ENCODE measurements at regions not wholly inside any gene's neighbourhood (a gene's known extent, or its start where the extent isn't known, plus 50 kb on each side); places are given as distances from the start of the nearest gene placed in this dataset.

DNA sequence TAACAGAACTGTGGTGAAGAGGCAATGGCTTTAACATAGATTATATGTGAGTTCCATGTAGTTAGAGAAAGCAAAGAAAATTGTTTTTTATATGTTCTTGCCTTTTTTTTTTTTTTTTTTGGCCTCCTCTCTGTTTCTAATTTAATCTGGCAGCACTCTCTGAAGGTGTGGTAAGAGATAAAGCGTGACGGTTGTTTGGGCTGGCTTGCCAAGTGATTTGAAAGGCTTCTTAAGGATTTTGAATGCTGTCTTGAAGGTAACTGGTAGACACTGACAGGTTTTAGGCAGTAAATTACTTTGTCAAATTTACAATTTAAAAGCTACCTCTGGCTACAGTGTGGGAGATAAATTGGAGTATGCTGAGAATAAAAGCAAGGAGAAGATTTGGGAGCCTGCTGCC lies 269.3 kb upstream of the HS3ST1 start (continued):
- TF ChIP-seq POLR2AphosphoS5 (IDR thresholded peaks at IDR 0.05; ENCODE audit: low read depth) (no peak), ZNF331 (CRISPR knock-in tag; IDR thresholded peaks at IDR 0.05; ENCODE audit: low read depth) (no peak), ZNF114 (CRISPR knock-in tag; IDR thresholded peaks at IDR 0.05) (no peak)
- TF ChIP-seq, protein P1, sequence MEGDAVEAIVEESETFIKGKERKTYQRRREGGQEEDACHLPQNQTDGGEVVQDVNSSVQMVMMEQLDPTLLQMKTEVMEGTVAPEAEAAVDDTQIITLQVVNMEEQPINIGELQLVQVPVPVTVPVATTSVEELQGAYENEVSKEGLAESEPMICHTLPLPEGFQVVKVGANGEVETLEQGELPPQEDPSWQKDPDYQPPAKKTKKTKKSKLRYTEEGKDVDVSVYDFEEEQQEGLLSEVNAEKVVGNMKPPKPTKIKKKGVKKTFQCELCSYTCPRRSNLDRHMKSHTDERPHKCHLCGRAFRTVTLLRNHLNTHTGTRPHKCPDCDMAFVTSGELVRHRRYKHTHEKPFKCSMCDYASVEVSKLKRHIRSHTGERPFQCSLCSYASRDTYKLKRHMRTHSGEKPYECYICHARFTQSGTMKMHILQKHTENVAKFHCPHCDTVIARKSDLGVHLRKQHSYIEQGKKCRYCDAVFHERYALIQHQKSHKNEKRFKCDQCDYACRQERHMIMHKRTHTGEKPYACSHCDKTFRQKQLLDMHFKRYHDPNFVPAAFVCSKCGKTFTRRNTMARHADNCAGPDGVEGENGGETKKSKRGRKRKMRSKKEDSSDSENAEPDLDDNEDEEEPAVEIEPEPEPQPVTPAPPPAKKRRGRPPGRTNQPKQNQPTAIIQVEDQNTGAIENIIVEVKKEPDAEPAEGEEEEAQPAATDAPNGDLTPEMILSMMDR (conservative IDR thresholded peaks at IDR 0.05; ENCODE audit: low read depth in 2 of 2), result no peak

DNA sequence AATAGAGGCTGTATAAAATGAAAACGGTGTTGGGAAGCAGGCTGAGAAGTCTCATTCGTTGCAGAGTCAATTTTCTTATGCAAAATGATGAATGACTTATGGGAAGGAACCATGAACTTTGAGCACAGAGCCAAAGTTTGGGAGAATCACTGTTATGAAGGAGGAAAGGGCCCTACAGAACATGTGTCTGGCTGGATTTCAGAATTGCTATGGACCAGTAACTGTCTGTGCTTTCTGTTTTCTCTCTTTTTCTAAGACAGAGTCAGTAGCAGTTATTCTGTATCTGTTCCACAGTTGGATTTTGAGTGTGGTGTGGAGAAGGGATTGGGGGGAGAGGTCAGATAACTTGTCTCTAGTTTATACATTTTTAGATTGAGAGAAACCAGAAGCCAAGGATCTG lies 265.0 kb upstream of the HS3ST1 start:
- TF ChIP-seq EZH2phosphoT487 (IDR thresholded peaks at IDR 0.05; ENCODE audit: unreplicated experiment) (no peak), EZH2 (IDR thresholded peaks at IDR 0.05; ENCODE audit: low read depth, unreplicated experiment) (no peak), POLR2AphosphoS5 (IDR thresholded peaks at IDR 0.05; ENCODE audit: low read depth) (no peak), STAT1 (IDR thresholded peaks at IDR 0.05; ENCODE audit: unreplicated experiment) (no peak), NANOG (IDR thresholded peaks at IDR 0.05; ENCODE audit: borderline replicate concordance) (no peak), ZNF331 (CRISPR knock-in tag; IDR thresholded peaks at IDR 0.05; ENCODE audit: low read depth) (no peak), JUNB (IDR thresholded peaks at IDR 0.05; ENCODE audit: unreplicated experiment) (no peak), CREB1 (CRISPR knock-in tag; IDR thresholded peaks at IDR 0.05; ENCODE audit: low read depth) (no peak), ZNF114 (CRISPR knock-in tag; IDR thresholded peaks at IDR 0.05) (no peak)
- TF ChIP-seq, protein P2, sequence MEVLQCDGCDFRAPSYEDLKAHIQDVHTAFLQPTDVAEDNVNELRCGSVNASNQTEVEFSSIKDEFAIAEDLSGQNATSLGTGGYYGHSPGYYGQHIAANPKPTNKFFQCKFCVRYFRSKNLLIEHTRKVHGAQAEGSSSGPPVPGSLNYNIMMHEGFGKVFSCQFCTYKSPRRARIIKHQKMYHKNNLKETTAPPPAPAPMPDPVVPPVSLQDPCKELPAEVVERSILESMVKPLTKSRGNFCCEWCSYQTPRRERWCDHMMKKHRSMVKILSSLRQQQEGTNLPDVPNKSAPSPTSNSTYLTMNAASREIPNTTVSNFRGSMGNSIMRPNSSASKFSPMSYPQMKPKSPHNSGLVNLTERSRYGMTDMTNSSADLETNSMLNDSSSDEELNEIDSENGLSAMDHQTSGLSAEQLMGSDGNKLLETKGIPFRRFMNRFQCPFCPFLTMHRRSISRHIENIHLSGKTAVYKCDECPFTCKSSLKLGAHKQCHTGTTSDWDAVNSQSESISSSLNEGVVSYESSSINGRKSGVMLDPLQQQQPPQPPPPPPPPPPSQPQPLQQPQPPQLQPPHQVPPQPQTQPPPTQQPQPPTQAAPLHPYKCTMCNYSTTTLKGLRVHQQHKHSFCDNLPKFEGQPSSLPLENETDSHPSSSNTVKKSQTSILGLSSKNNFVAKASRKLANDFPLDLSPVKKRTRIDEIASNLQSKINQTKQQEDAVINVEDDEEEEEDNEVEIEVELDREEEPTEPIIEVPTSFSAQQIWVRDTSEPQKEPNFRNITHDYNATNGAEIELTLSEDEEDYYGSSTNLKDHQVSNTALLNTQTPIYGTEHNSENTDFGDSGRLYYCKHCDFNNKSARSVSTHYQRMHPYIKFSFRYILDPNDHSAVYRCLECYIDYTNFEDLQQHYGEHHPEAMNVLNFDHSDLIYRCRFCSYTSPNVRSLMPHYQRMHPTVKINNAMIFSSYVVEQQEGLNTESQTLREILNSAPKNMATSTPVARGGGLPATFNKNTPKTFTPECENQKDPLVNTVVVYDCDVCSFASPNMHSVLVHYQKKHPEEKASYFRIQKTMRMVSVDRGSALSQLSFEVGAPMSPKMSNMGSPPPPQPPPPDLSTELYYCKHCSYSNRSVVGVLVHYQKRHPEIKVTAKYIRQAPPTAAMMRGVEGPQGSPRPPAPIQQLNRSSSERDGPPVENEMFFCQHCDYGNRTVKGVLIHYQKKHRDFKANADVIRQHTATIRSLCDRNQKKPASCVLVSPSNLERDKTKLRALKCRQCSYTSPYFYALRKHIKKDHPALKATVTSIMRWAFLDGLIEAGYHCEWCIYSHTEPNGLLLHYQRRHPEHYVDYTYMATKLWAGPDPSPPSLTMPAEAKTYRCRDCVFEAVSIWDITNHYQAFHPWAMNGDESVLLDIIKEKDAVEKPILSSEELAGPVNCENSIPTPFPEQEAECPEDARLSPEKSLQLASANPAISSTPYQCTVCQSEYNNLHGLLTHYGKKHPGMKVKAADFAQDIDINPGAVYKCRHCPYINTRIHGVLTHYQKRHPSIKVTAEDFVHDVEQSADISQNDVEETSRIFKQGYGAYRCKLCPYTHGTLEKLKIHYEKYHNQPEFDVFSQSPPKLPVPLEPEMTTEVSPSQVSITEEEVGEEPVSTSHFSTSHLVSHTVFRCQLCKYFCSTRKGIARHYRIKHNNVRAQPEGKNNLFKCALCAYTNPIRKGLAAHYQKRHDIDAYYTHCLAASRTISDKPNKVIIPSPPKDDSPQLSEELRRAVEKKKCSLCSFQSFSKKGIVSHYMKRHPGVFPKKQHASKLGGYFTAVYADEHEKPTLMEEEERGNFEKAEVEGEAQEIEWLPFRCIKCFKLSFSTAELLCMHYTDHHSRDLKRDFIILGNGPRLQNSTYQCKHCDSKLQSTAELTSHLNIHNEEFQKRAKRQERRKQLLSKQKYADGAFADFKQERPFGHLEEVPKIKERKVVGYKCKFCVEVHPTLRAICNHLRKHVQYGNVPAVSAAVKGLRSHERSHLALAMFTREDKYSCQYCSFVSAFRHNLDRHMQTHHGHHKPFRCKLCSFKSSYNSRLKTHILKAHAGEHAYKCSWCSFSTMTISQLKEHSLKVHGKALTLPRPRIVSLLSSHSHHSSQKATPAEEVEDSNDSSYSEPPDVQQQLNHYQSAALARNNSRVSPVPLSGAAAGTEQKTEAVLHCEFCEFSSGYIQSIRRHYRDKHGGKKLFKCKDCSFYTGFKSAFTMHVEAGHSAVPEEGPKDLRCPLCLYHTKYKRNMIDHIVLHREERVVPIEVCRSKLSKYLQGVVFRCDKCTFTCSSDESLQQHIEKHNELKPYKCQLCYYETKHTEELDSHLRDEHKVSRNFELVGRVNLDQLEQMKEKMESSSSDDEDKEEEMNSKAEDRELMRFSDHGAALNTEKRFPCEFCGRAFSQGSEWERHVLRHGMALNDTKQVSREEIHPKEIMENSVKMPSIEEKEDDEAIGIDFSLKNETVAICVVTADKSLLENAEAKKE (CRISPR knock-in tag; IDR thresholded peaks at IDR 0.05), result no peak
- TF ChIP-seq, protein P3, sequence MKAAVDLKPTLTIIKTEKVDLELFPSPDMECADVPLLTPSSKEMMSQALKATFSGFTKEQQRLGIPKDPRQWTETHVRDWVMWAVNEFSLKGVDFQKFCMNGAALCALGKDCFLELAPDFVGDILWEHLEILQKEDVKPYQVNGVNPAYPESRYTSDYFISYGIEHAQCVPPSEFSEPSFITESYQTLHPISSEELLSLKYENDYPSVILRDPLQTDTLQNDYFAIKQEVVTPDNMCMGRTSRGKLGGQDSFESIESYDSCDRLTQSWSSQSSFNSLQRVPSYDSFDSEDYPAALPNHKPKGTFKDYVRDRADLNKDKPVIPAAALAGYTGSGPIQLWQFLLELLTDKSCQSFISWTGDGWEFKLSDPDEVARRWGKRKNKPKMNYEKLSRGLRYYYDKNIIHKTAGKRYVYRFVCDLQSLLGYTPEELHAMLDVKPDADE (IDR thresholded peaks at IDR 0.05), result no peak
- no peak for DNase-seq (ENCODE audit: low spot score)

More for the DNA sequence above, 265.0 kb upstream of the HS3ST1 start:
- Histone ChIP-seq H3K9me2 (ENCODE audit: insufficient read depth) (peaks cover 4% of the 10 kb centered on the region; the same call in 1 of the 2 replicates), H3K4me3 (no peak overlapping the region), H3K4me1 (ENCODE audit: insufficient read depth) (no peaks in the 10 kb centered on the region), H3K36me3 (ENCODE audit: insufficient read depth) (no peaks in the 10 kb centered on the region), H4K20me1 (replicated peaks; ENCODE audit: insufficient read depth) (no peaks in the 10 kb centered on the region), H2AFZ (no peak overlapping the region), H3K79me2 (replicated peaks; ENCODE audit: insufficient read depth) (no peaks in the 10 kb centered on the region), H3K27me3 (ENCODE audit: insufficient read depth) (no peaks in the 10 kb centered on the region), H3K4me2 (no peak overlapping the region), H3F3A (replicated peaks; ENCODE audit: low read depth) (no peaks in the 10 kb centered on the region), H3K27ac (ENCODE audit: low read depth) (no peak overlapping the region)
- no peak overlapping the region for H3K4me3 Mint-ChIP-seq
- ATAC-seq, result no peak
- H3K9me3 Mint-ChIP-seq, result peaks cover 9% of the 10 kb centered on the region
- no peaks in the 10 kb centered on the region for H3K27me3 Mint-ChIP-seq (ENCODE audit: insufficient read depth, low read depth, poor library complexity)
- peaks cover 3% of the 10 kb centered on the region; the same call in 1 of the 3 replicates for H3K4me1 Mint-ChIP-seq
- 0 out of 3 replicates have a peak, but pooled peaks cover 3% of the 10 kb centered on the region for H3K36me3 Mint-ChIP-seq (ENCODE audit: low read depth)
- H3K27ac Mint-ChIP-seq, result no peak overlapping the region
